HepG2 (cell line): ENCODE measurements at regions not wholly inside any gene's neighbourhood (a gene's known extent, or its start where the extent isn't known, plus 50 kb on each side); places are given as distances from the start of the nearest gene placed in this dataset.

Source experiments
- ATAC-seq: fragments of 200-7000 bp; cut with Tn5 transposase; 3 replicates; pipeline ENCODE4 v1.9.1; 2020; ENCODE audit warnings: mild to moderate bottlenecking, moderate library complexity
- BruUV-seq: library from RNA; stranded (reverse); fragments of 400-500 nt; replicated peaks from 2 replicates; lab custom pipeline; 2021; lab: Mats Ljungman, UMichigan
- CTCF ChIA-PET: fragments of 300-600 bp; formaldehyde crosslinking; extraction: SDS; loops from one replicate; lab custom pipeline; 2021; ENCODE audit warnings: low total read pairs, inconsistent platforms, low intra/inter-chr PET ratio; lab: Yijun Ruan, JAX
- POLR2A ChIA-PET: fragments of 350-600 bp; sonication (Branson Sonifier 250); formaldehyde crosslinking; loops from one replicate; lab custom pipeline; 2020; ENCODE audit warnings: antibody characterized with exemption, inconsistent platforms; lab: Yijun Ruan, JAX
- DNase-seq: peaks from one replicate; pipeline ENCODE4 v3.0.0-alpha.2; 2015; ENCODE audit warnings: low spot score
- FAIRE-seq: peaks from 3 replicates; lab custom pipeline; 2011; peaks lifted over from hg19 to GRCh38; lab: Jason Lieb, UNC
- H2AFZ ChIP-seq: one replicate; pipeline ENCODE4 v1.6.1; 2011; ENCODE audit warnings: low read length, inconsistent platforms
- H3K27ac ChIP-seq: fragments of 300-600 bp; 3 replicates; pipeline ENCODE4 v1.8.0; 2011; ENCODE audit warnings: mixed run types, mild to moderate bottlenecking, mixed read lengths, low read length, inconsistent platforms; ENCODE audit not compliant: insufficient read depth; ENCODE audit errors: extremely low read length
- H3K27me3 ChIP-seq, 2 experiments: fragments of 200-600 bp in 1 of 2; 2 replicates in 1 of 2; 3 replicates in 1 of 2; pipeline versions ENCODE4 v1.6.0 to v1.8.0; 2011; ENCODE audit warnings: low read length in 2 of 2, mild to moderate bottlenecking in 2 of 2, moderate library complexity in 2 of 2, inconsistent platforms in 1 of 2; ENCODE audit not compliant: insufficient read depth in 2 of 2, control insufficient read depth in 1 of 2
- H3K36me3 ChIP-seq, 2 experiments: fragments of 200-600 bp in 1 of 2; replicated peaks in 1 of 2; 2 replicates in 1 of 2; 3 replicates in 1 of 2; pipeline versions ENCODE4 v1.5.1 to v1.8.0; 2011; ENCODE audit warnings: low read length in 2 of 2, inconsistent platforms in 1 of 2; ENCODE audit not compliant: insufficient read depth in 2 of 2, control insufficient read depth in 1 of 2
- H3K4me1 ChIP-seq: 2 replicates; pipeline ENCODE4 v1.5.1; 2012; ENCODE audit warnings: low read length, inconsistent platforms; ENCODE audit not compliant: insufficient read depth
- H3K4me2 ChIP-seq: 2 replicates; pipeline ENCODE4 v1.6.0; 2011; ENCODE audit warnings: low read depth, low read length, inconsistent platforms
- H3K4me3 ChIP-seq, 3 experiments: fragments of 200-600 bp in 1 of 3; sonication (generic), shearing (Covaris generic) in 1 of 3; replicated peaks in 1 of 3; 2 replicates each; pipeline ENCODE4 v1.5.1; 2011 to 2016; ENCODE audit warnings: low read length in 3 of 3, inconsistent platforms in 2 of 3, low read depth in 2 of 3, mild to moderate bottlenecking in 2 of 3, control low read depth in 1 of 3, mixed read lengths in 1 of 3; ENCODE audit not compliant: insufficient read depth in 1 of 3
- H3K79me2 ChIP-seq: one replicate; pipeline ENCODE4 v1.6.1; 2011; ENCODE audit warnings: low read length, inconsistent platforms; ENCODE audit not compliant: insufficient read depth
- H3K9ac ChIP-seq: 2 replicates; pipeline ENCODE4 v1.6.0; 2011; ENCODE audit warnings: mild to moderate bottlenecking, low read depth, low read length, inconsistent platforms; ENCODE audit not compliant: insufficient read depth
- H3K9me3 ChIP-seq: 2 replicates; pipeline ENCODE4 v1.5.1; 2012; ENCODE audit warnings: mild to moderate bottlenecking, low read length
- H4K20me1 ChIP-seq: 2 replicates; pipeline ENCODE4 v1.6.0; 2011; ENCODE audit warnings: inconsistent platforms, mild to moderate bottlenecking, low read length, moderate library complexity; ENCODE audit not compliant: insufficient read depth
- AHR ChIP-seq: IDR thresholded peaks from 2 replicates; pipeline ENCODE4 v1.6.1; 2018; ENCODE audit warnings: missing genetic modification reagents, missing compliant biosample characterization
- ARNTL ChIP-seq: sonication (generic); formaldehyde crosslinking; IDR thresholded peaks from 2 replicates; pipeline ENCODE4 v1.4.0; 2020; ENCODE audit warnings: mild to moderate bottlenecking, missing genetic modification reagents
- GATA4 ChIP-seq: sonication (generic); IDR thresholded peaks from 2 replicates; pipeline ENCODE4 v1.6.1; 2016; ENCODE audit warnings: antibody characterized with exemption, low read depth, borderline replicate concordance
- HDAC6 ChIP-seq: fragments of 200-600 bp; sonication (generic); IDR thresholded peaks from 2 replicates; pipeline ENCODE4 v1.7.0; 2017; ENCODE audit warnings: mild to moderate bottlenecking, antibody characterized with exemption, low read length, low read depth
- NFE2L1 ChIP-seq: sonication (generic); formaldehyde crosslinking; IDR thresholded peaks from 2 replicates; pipeline ENCODE4 v1.4.0; 2020; ENCODE audit warnings: missing genetic modification reagents, mild to moderate bottlenecking, borderline replicate concordance
- NFIB ChIP-seq: sonication (generic); formaldehyde crosslinking; IDR thresholded peaks from 2 replicates; pipeline ENCODE4 v1.9.0; 2021; ENCODE audit warnings: missing genetic modification reagents, mild to moderate bottlenecking, borderline replicate concordance
- PHB2 ChIP-seq: fragments of 450-650 bp; IDR thresholded peaks from 2 replicates; pipeline ENCODE4 v1.6.1; 2018; ENCODE audit not compliant: partially characterized antibody
- SIX4 ChIP-seq: sonication (generic); formaldehyde crosslinking; IDR thresholded peaks from 2 replicates; pipeline ENCODE4 v1.4.0; 2020; ENCODE audit warnings: missing genetic modification reagents
- ZC3H4 ChIP-seq: sonication (generic); formaldehyde crosslinking; IDR thresholded peaks from 2 replicates; pipeline ENCODE4 v1.4.0; 2020; ENCODE audit warnings: missing genetic modification reagents, borderline replicate concordance
- WGBS: methylation state at CpG from one replicate; pipeline ENCODE4 v1.1.6; 2017; ENCODE audit warnings: low lambda C conversion rate; 5-methylcytosine and 5-hydroxymethylcytosine counted together
- in situ Hi-C: cut with HindIII; loops from 2 replicates; pipeline ENCODE4 v1.10.0; 2017; ENCODE audit warnings: low pct_unique_long_range_greater_than_20kb; ENCODE audit not compliant: extremely low pct_ligation_motif_present
- intact Hi-C: fragments of 100-400 bp; cut with micrococcal nuclease; formaldehyde crosslinking; loops from one replicate; pipeline ENCODE4 v1.10.0; 2022; ENCODE audit not compliant: unreplicated experiment
- TF ChIP-seq, protein P1 (sequence below): sonication (generic); IDR thresholded peaks from 2 replicates; pipeline ENCODE4 v1.6.1; 2016; ENCODE audit warnings: low read depth, borderline replicate concordance
- TF ChIP-seq, protein P2 (sequence below): sonication (generic); formaldehyde crosslinking; IDR thresholded peaks from 2 replicates; pipeline ENCODE4 v1.5.0; 2020; ENCODE audit warnings: missing genetic modification reagents, mild to moderate bottlenecking, borderline replicate concordance
- TF ChIP-seq, protein P3 (sequence below): sonication (generic); formaldehyde crosslinking; IDR thresholded peaks from 2 replicates; pipeline ENCODE4 v1.9.0; 2021; ENCODE audit warnings: missing genetic modification reagents, borderline replicate concordance
- TF ChIP-seq, protein P4 (sequence below): sonication (generic); formaldehyde crosslinking; IDR thresholded peaks from 2 replicates; pipeline ENCODE4 v1.4.0; 2020; ENCODE audit warnings: mild to moderate bottlenecking, low read depth, missing genetic modification reagents

DNA sequence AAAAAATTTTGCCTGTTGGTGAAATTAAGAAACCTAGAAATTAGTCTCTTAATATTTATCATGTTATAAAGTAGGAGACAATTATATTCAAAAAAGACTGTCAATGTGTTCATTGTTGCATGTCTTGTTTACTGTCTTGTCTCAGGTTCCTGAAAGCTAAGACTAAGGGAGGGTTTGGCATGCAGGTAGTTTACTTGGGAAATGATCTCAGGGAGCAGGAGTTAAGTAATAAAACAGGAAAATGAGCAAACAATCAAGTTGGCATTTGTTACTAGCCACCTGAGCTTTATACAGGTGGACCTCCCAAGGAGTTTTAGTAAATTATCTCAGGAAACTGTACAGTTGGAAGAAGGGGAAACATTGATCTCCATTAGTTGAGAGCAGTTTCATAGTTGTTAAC, 188.0 kb upstream of the MDGA2 start:
- intact Hi-C loops (no loop called here), in situ Hi-C loops (no loop called here)
- Histone ChIP-seq H3K4me3 (no peak overlapping the region), H3K9ac (no peak overlapping the region), H3K27me3 (no peaks in the 10 kb centered on the region), H3K36me3 (no peaks in the 10 kb centered on the region), H4K20me1 (no peaks in the 10 kb centered on the region), H2AFZ (no peak overlapping the region), H3K4me1 (no peaks in the 10 kb centered on the region), H3K9me3 (peaks cover 15% of the 10 kb centered on the region), H3K27ac (no peak overlapping the region), H3K79me2 (no peaks in the 10 kb centered on the region), H3K4me2 (no peak overlapping the region)
- CTCF ChIA-PET, result no interaction called here
- ATAC-seq, result no peak
- POLR2A ChIA-PET, result no interaction called here
- TF ChIP-seq ARNTL (no peak), GATA4 (no peak), AHR (no peak), SIX4 (CRISPR knock-in tag) (no peak)
- TF ChIP-seq, protein P1, sequence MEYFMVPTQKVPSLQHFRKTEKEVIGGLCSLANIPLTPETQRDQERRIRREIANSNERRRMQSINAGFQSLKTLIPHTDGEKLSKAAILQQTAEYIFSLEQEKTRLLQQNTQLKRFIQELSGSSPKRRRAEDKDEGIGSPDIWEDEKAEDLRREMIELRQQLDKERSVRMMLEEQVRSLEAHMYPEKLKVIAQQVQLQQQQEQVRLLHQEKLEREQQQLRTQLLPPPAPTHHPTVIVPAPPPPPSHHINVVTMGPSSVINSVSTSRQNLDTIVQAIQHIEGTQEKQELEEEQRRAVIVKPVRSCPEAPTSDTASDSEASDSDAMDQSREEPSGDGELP, result no peak
- TF ChIP-seq, protein P2, sequence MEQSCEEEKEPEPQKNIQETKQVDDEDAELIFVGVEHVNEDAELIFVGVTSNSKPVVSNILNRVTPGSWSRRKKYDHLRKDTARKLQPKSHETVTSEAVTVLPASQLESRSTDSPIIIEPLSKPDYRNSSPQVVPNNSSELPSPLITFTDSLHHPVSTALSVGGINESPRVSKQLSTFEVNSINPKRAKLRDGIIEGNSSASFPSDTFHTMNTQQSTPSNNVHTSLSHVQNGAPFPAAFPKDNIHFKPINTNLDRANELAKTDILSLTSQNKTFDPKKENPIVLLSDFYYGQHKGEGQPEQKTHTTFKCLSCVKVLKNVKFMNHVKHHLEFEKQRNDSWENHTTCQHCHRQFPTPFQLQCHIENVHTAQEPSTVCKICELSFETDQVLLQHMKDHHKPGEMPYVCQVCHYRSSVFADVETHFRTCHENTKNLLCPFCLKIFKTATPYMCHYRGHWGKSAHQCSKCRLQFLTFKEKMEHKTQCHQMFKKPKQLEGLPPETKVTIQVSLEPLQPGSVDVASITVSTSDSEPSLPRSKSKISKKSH (CRISPR knock-in tag), result no peak
- BruUV-seq, result no TSS peak
- DNase-seq, result no peak
- no peak for FAIRE-seq

DNA sequence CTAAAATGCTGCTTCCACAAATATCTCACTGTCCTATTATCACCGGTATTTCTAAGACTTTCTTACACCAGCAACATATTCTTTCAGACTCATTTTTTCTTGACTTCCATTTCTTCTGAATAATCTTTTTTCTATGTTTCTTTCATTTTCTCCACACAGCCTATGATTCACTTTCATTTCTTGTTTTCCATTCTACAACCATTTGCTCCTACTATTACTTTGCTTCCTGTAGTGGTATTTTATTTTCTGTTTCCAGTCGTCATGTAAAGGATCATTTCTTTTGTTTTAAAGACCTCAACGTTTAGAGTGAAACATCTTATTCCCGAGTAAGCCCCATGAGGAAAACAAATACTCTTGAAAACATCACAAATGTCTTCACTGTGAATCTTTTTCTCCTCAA, 182.2 kb upstream of the MDGA2 start:
- DNase-seq, result no peak
- Histone ChIP-seq H3K79me2 (no peaks in the 10 kb centered on the region), H3K36me3 (no peaks in the 10 kb centered on the region), H3K4me1 (no peaks in the 10 kb centered on the region), H3K27me3 (no peaks in the 10 kb centered on the region), H4K20me1 (no peaks in the 10 kb centered on the region), H3K4me3 (no peak overlapping the region), H3K9ac (no peak overlapping the region), H2AFZ (no peak overlapping the region), H3K9me3 (peaks cover 29% of the 10 kb centered on the region), H3K4me2 (no peak overlapping the region), H3K27ac (no peak overlapping the region)
- in situ Hi-C loops (no loop called here), intact Hi-C loops (no loop called here)
- BruUV-seq, result no TSS peak
- FAIRE-seq, result no peak
- ChIA-PET CTCF (no interaction called here), POLR2A (no interaction called here)
- WGBS, result 23% methylated on average over 4 of the region's 4 CpGs
- ATAC-seq, result no peak
- no peak for TF ChIP-seq NFE2L1 (CRISPR knock-in tag)
- no peak for TF ChIP-seq PHB2
- TF ChIP-seq HDAC6, result no peak
- no peak for TF ChIP-seq ZC3H4
- TF ChIP-seq, protein P3, sequence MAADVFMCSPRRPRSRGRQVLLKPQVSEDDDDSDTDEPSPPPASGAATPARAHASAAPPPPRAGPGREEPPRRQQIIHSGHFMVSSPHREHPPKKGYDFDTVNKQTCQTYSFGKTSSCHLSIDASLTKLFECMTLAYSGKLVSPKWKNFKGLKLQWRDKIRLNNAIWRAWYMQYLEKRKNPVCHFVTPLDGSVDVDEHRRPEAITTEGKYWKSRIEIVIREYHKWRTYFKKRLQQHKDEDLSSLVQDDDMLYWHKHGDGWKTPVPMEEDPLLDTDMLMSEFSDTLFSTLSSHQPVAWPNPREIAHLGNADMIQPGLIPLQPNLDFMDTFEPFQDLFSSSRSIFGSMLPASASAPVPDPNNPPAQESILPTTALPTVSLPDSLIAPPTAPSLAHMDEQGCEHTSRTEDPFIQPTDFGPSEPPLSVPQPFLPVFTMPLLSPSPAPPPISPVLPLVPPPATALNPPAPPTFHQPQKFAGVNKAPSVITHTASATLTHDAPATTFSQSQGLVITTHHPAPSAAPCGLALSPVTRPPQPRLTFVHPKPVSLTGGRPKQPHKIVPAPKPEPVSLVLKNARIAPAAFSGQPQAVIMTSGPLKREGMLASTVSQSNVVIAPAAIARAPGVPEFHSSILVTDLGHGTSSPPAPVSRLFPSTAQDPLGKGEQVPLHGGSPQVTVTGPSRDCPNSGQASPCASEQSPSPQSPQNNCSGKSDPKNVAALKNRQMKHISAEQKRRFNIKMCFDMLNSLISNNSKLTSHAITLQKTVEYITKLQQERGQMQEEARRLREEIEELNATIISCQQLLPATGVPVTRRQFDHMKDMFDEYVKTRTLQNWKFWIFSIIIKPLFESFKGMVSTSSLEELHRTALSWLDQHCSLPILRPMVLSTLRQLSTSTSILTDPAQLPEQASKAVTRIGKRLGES (CRISPR knock-in tag), result no peak
- no peak for TF ChIP-seq NFIB (CRISPR knock-in tag)
- TF ChIP-seq, protein P4, sequence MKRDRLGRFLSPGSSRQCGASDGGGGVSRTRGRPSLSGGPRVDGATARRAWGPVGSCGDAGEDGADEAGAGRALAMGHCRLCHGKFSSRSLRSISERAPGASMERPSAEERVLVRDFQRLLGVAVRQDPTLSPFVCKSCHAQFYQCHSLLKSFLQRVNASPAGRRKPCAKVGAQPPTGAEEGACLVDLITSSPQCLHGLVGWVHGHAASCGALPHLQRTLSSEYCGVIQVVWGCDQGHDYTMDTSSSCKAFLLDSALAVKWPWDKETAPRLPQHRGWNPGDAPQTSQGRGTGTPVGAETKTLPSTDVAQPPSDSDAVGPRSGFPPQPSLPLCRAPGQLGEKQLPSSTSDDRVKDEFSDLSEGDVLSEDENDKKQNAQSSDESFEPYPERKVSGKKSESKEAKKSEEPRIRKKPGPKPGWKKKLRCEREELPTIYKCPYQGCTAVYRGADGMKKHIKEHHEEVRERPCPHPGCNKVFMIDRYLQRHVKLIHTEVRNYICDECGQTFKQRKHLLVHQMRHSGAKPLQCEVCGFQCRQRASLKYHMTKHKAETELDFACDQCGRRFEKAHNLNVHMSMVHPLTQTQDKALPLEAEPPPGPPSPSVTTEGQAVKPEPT (CRISPR knock-in tag), result no peak
